Trophoblast cell (in vitro differentiated cells and primary cell): ENCODE measurements at regions not wholly inside any gene's neighbourhood (a gene's known extent, or its start where the extent isn't known, plus 50 kb on each side); places are given as distances from the start of the nearest gene placed in this dataset.

Source experiments
- DNase-seq, 2 donors: peaks; one replicate each; pipeline ENCODE4 v3.0.0-alpha.2; 2016
- H2AFZ ChIP-seq: 2 replicates; pipeline ENCODE4 v1.6.1; 2013; ENCODE audit warnings: low read length, moderate library complexity, mild to moderate bottlenecking; ENCODE audit not compliant: insufficient read depth, poor library complexity
- H2AK5ac ChIP-seq: 2 replicates; pipeline ENCODE4 v1.6.1; 2013; ENCODE audit warnings: mild to moderate bottlenecking, low read length
- H2BK120ac ChIP-seq: 2 replicates; pipeline ENCODE4 v1.6.1; 2013; ENCODE audit warnings: low read length, mild to moderate bottlenecking, moderate library complexity; ENCODE audit not compliant: insufficient read depth, poor library complexity
- H2BK12ac ChIP-seq: 2 replicates; pipeline ENCODE4 v1.6.1; 2013; ENCODE audit warnings: mild to moderate bottlenecking, low read length, moderate library complexity
- H2BK5ac ChIP-seq: 2 replicates; pipeline ENCODE4 v1.6.1; 2013; ENCODE audit warnings: low read length, low read depth, moderate library complexity, mild to moderate bottlenecking; ENCODE audit not compliant: poor library complexity
- H3K14ac ChIP-seq: 2 replicates; pipeline ENCODE4 v1.6.1; 2013; ENCODE audit warnings: mild to moderate bottlenecking, low read length
- H3K18ac ChIP-seq: 2 replicates; pipeline ENCODE4 v1.6.1; 2013; ENCODE audit warnings: mild to moderate bottlenecking, low read length
- H3K23ac ChIP-seq: 2 replicates; pipeline ENCODE4 v1.6.1; 2013; ENCODE audit warnings: low read length
- H3K27ac ChIP-seq: 2 replicates; pipeline ENCODE4 v1.5.1; 2013; ENCODE audit warnings: low read depth, mild to moderate bottlenecking, inconsistent platforms, low read length, moderate library complexity
- H3K27me3 ChIP-seq: 2 replicates; pipeline ENCODE4 v1.6.1; 2013; ENCODE audit warnings: inconsistent platforms, mild to moderate bottlenecking, low read length, moderate library complexity; ENCODE audit not compliant: insufficient read depth
- H3K36me3 ChIP-seq, 2 experiments: 1 replicate in 1 of 2; 2 replicates in 1 of 2; pipeline ENCODE4 v1.6.1; 2013; ENCODE audit warnings: low read length in 2 of 2, mild to moderate bottlenecking in 2 of 2, moderate library complexity in 1 of 2; ENCODE audit not compliant: insufficient read depth in 2 of 2, control insufficient read depth in 1 of 2
- H3K4ac ChIP-seq: 2 replicates; pipeline ENCODE4 v1.6.1; 2013; ENCODE audit warnings: low read depth, mild to moderate bottlenecking, low read length, moderate library complexity
- H3K4me1 ChIP-seq, 2 experiments: 1 replicate in 1 of 2; 2 replicates in 1 of 2; pipeline ENCODE4 v1.6.1; 2013; ENCODE audit warnings: low read length in 2 of 2, mild to moderate bottlenecking in 2 of 2, moderate library complexity in 1 of 2; ENCODE audit not compliant: insufficient read depth in 2 of 2, control insufficient read depth in 1 of 2
- H3K4me2 ChIP-seq: 2 replicates; pipeline ENCODE4 v1.6.1; 2013; ENCODE audit warnings: inconsistent platforms, mild to moderate bottlenecking, low read length, moderate library complexity
- H3K4me3 ChIP-seq: 2 replicates; pipeline ENCODE4 v1.5.1; 2013; ENCODE audit warnings: mild to moderate bottlenecking, low read depth, low read length, inconsistent platforms
- H3K79me1 ChIP-seq: one replicate; pipeline ENCODE4 v1.6.1; 2013; ENCODE audit warnings: low read length
- H3K79me2 ChIP-seq: 2 replicates; pipeline ENCODE4 v1.6.1; 2013; ENCODE audit warnings: low read length, mild to moderate bottlenecking; ENCODE audit not compliant: control insufficient read depth, insufficient read depth, poor library complexity
- H3K9ac ChIP-seq: 2 replicates; pipeline ENCODE4 v1.6.1; 2013; ENCODE audit warnings: mild to moderate bottlenecking, low read length
- H3K9me3 ChIP-seq: 2 replicates; pipeline ENCODE4 v1.6.1; 2013; ENCODE audit warnings: low read depth, mild to moderate bottlenecking, control low read depth, inconsistent platforms, low read length; ENCODE audit not compliant: insufficient read depth
- H4K12ac ChIP-seq: 2 replicates; pipeline ENCODE4 v1.6.1; 2013; ENCODE audit warnings: low read depth, mild to moderate bottlenecking, low read length, moderate library complexity
- H4K8ac ChIP-seq: 2 replicates; pipeline ENCODE4 v1.6.1; 2013; ENCODE audit warnings: low read depth, mild to moderate bottlenecking, low read length, moderate library complexity
- H4K91ac ChIP-seq: one replicate; pipeline ENCODE4 v1.6.1; 2013; ENCODE audit warnings: low read depth, mild to moderate bottlenecking, low read length, moderate library complexity
- WGBS: extraction: QIAGEN DNeasy Blood & Tissue Kit; methylation state at CpG from one replicate; pipeline ENCODE4 v1.1.7; 2013; ENCODE audit warnings: missing lambda C conversion rate; ENCODE audit not compliant: insufficient read length, insufficient coverage; ENCODE audit errors: extremely low coverage; 5-methylcytosine and 5-hydroxymethylcytosine counted together

DNA sequence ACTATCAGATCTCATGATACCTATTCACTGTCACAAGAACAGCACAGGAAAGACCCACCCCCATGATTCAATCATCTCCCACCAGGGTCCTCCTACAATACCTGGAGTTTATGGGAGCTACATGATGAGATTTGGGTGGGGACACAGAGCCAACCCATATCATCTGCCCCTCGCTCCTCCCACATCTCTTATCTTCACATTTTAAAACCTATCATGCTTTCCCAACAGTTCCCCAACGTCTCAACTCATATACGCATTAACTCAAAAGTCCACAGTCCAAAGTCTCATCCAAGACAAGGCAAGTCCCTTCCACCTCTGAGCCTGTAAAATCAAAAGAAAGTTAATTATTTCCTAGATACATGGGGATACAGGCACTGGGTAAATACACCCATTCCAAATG is 1185.2 kb downstream of the PCDH7 start:
- H3K36me3 ChIP-seq = no peaks in the 10 kb centered on the region
- H3K9ac ChIP-seq = no peak overlapping the region
- no peak overlapping the region for H4K91ac ChIP-seq
- no peaks in the 10 kb centered on the region for H3K79me1 ChIP-seq
- no peak overlapping the region for H3K27ac ChIP-seq
- no peak overlapping the region for H3K4me3 ChIP-seq
- H4K8ac ChIP-seq = no peak overlapping the region
- WGBS = 100% methylated on average over 3 of the region's 3 CpGs
- H2AFZ ChIP-seq = no peak overlapping the region
- no peak overlapping the region for H3K4ac ChIP-seq
- H3K27me3 ChIP-seq = no peaks in the 10 kb centered on the region
- H2BK5ac ChIP-seq = no peak overlapping the region
- H2BK12ac ChIP-seq = no peak overlapping the region
- no peak overlapping the region for H2AK5ac ChIP-seq
- H3K4me2 ChIP-seq = no peak overlapping the region
- no peak overlapping the region for H3K23ac ChIP-seq
- H3K14ac ChIP-seq = no peak overlapping the region
- H4K12ac ChIP-seq = no peak overlapping the region
- no peaks in the 10 kb centered on the region for H3K4me1 ChIP-seq
- no peaks in the 10 kb centered on the region for H3K79me2 ChIP-seq
- H2BK120ac ChIP-seq = no peak overlapping the region
- DNase-seq = no peak
- H3K9me3 ChIP-seq = peaks cover 4% of the 10 kb centered on the region
- H3K18ac ChIP-seq = no peak overlapping the region

DNA sequence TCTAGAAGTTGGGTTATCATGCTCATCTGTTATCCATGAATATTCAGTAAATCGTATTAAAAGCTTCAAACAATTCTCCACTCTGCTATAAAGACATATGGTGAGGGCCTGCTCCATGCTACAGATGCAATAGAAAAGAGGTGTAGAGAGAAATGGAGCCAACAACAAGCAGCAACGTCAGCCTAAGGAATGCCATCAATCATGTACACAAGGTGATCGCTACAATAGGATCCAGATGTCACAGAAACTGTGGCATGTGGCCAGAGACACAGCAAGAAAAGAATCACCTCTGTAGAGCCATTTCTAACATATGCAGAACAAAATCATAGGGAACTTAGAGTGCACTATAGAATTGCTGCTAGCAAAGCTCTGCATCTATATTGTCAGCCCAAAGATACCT is 1188.1 kb downstream of the PCDH7 start:
- Histone ChIP-seq H3K23ac (no peak overlapping the region), H2BK12ac (no peak overlapping the region), H3K4me2 (no peak overlapping the region), H3K9ac (no peak overlapping the region), H3K9me3 (peaks cover 4% of the 10 kb centered on the region), H3K4me3 (no peak overlapping the region), H3K14ac (no peak overlapping the region), H2BK5ac (no peak overlapping the region), H2AFZ (no peak overlapping the region), H3K79me2 (no peaks in the 10 kb centered on the region), H2AK5ac (no peak overlapping the region), H3K79me1 (no peaks in the 10 kb centered on the region), H3K18ac (no peak overlapping the region), H4K91ac (no peak overlapping the region), H3K4ac (no peak overlapping the region), H3K27me3 (no peaks in the 10 kb centered on the region), H3K27ac (no peak overlapping the region), H4K8ac (no peak overlapping the region), H4K12ac (no peak overlapping the region), H2BK120ac (no peak overlapping the region), H3K36me3 (no peaks in the 10 kb centered on the region), H3K4me1 (no peaks in the 10 kb centered on the region)
- WGBS = no CpG with 5 or more reads among the region's 3 CpGs
- no peak for DNase-seq

DNA sequence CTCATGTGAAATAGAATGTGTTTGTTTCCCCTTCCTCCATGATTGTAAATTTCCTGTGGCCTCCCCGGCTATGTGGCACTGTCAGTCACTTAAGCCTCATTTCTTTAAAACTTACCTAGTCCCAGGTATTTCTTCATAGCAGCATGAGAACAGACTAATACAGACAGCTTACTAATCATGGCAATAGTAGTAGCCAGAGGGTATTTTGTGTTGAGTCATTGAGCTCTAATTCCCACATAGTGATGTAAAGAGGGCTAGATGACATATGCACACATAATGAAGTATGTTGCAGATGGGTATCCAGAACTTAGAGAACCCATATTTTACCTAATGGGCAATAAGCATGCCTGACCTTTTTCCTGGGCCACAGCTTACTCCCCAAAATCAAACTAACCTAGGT is 1197.2 kb downstream of the PCDH7 start:
- no peak overlapping the region for H3K9ac ChIP-seq
- no peak overlapping the region for H2AFZ ChIP-seq
- no peak overlapping the region for H4K12ac ChIP-seq
- H3K79me1 ChIP-seq = no peaks in the 10 kb centered on the region
- H3K14ac ChIP-seq = no peak overlapping the region
- H3K9me3 ChIP-seq = peaks cover 3% of the 10 kb centered on the region
- H2BK5ac ChIP-seq = no peak overlapping the region
- no peak overlapping the region for H4K8ac ChIP-seq
- H3K18ac ChIP-seq = no peak overlapping the region
- no CpG with 5 or more reads among the region's 1 CpG for WGBS
- H3K4me1 ChIP-seq = no peaks in the 10 kb centered on the region
- no peak overlapping the region for H4K91ac ChIP-seq
- no peak overlapping the region for H3K27ac ChIP-seq
- DNase-seq = peak; percentile 13 to 62
- H3K4me3 ChIP-seq = no peak overlapping the region
- no peak overlapping the region for H2AK5ac ChIP-seq
- H3K79me2 ChIP-seq = no peaks in the 10 kb centered on the region
- H3K4ac ChIP-seq = no peak overlapping the region
- no peak overlapping the region for H3K4me2 ChIP-seq
- H3K27me3 ChIP-seq = no peaks in the 10 kb centered on the region
- H3K36me3 ChIP-seq = no peaks in the 10 kb centered on the region
- H3K23ac ChIP-seq = no peak overlapping the region
- H2BK12ac ChIP-seq = no peak overlapping the region
- no peak overlapping the region for H2BK120ac ChIP-seq

DNA sequence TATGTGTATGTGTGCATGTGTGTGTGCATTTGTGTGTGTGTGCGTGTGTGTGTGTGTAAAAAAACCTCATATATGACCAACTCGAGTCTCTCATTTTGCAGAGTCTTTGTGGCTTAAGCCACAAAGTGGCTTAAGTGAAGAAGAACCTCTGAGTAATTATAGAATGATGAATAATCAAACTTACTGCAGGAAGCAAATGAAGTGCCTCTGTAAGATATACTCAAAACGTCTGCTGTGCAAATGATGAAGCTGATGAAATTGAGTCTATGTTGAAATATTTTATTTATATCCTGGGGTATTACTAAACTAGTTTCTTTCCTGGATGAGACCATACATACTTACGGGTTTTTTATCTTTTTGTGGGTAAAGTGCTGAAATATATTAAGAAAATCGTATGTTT is 1198.7 kb downstream of the PCDH7 start:
- Histone ChIP-seq H3K27me3 (no peaks in the 10 kb centered on the region), H2AK5ac (no peak overlapping the region), H3K4ac (no peak overlapping the region), H3K4me2 (no peak overlapping the region), H2BK120ac (no peak overlapping the region), H3K9me3 (peaks cover 3% of the 10 kb centered on the region), H3K4me3 (no peak overlapping the region), H3K23ac (no peak overlapping the region), H2AFZ (no peak overlapping the region), H3K14ac (no peak overlapping the region), H3K4me1 (no peaks in the 10 kb centered on the region), H4K8ac (no peak overlapping the region), H3K36me3 (no peaks in the 10 kb centered on the region), H3K9ac (no peak overlapping the region), H3K79me1 (no peaks in the 10 kb centered on the region), H3K27ac (no peak overlapping the region), H3K79me2 (no peaks in the 10 kb centered on the region), H4K91ac (no peak overlapping the region), H3K18ac (no peak overlapping the region), H4K12ac (no peak overlapping the region), H2BK5ac (no peak overlapping the region), H2BK12ac (no peak overlapping the region)
- no peak for DNase-seq
- WGBS = no CpG with 5 or more reads among the region's 5 CpGs
